ENCODE measurements at regions not wholly inside any gene's neighbourhood (a gene's known extent, or its start where the extent isn't known, plus 50 kb on each side); places are given as distances from the start of the nearest gene placed in this dataset.

DNA sequence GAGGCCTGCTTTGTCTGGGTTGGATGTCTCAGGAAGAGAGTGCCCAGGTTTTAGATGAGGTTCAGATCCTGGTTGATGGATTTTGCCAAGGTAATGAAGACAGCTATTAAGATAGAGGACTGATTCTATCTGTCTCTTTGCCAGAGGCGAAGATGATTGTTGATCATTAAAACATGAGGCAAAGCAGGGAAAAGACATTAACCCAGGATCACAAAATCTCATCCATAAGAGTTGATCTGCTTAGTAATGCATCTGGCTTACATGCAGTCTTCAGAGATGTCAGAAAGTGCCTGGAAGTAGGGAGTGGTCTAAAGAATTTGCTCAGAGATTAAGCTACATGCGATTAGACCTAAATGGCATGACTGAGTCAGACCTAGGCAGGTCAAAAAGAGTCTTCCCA, 229.6 kb upstream of the PLD5 start:
- no peak overlapping the region for H3K27ac ChIP-seq
- no peak for DNase-seq (ENCODE audit: low spot score)
- H3K27ac Mint-ChIP-seq = no peak overlapping the region
- no peak overlapping the region for H3K9ac ChIP-seq
- no peaks in the 10 kb centered on the region for H3K79me2 ChIP-seq (ENCODE audit: low read depth)
- H3K27me3 ChIP-seq = no peaks in the 10 kb centered on the region
- TF ChIP-seq EZH2 (IDR thresholded peaks at IDR 0.05) = no peak
- TF ChIP-seq, protein P1, sequence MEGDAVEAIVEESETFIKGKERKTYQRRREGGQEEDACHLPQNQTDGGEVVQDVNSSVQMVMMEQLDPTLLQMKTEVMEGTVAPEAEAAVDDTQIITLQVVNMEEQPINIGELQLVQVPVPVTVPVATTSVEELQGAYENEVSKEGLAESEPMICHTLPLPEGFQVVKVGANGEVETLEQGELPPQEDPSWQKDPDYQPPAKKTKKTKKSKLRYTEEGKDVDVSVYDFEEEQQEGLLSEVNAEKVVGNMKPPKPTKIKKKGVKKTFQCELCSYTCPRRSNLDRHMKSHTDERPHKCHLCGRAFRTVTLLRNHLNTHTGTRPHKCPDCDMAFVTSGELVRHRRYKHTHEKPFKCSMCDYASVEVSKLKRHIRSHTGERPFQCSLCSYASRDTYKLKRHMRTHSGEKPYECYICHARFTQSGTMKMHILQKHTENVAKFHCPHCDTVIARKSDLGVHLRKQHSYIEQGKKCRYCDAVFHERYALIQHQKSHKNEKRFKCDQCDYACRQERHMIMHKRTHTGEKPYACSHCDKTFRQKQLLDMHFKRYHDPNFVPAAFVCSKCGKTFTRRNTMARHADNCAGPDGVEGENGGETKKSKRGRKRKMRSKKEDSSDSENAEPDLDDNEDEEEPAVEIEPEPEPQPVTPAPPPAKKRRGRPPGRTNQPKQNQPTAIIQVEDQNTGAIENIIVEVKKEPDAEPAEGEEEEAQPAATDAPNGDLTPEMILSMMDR (IDR thresholded peaks at IDR 0.05) = no peak
- no peak for TF ChIP-seq EZH2phosphoT487 (IDR thresholded peaks at IDR 0.05)
- no peak overlapping the region for H2AFZ ChIP-seq (replicated peaks)
- no peak overlapping the region for H3K4me3 Mint-ChIP-seq
- no peaks in the 10 kb centered on the region for H3K4me1 Mint-ChIP-seq
- no peaks in the 10 kb centered on the region for H3K27me3 Mint-ChIP-seq (ENCODE audit: insufficient read depth, low read depth)
- H3K4me2 ChIP-seq = no peak overlapping the region
- peaks cover 8% of the 10 kb centered on the region for H3K9me3 Mint-ChIP-seq
- no peaks in the 10 kb centered on the region for H3K9me3 ChIP-seq (ENCODE audit: low read depth)
- no peaks in the 10 kb centered on the region for H3K4me1 ChIP-seq
- no peaks in the 10 kb centered on the region for H3K36me3 Mint-ChIP-seq
- H3K4me3 ChIP-seq = no peak overlapping the region
- no peaks in the 10 kb centered on the region for H3K36me3 ChIP-seq
- H3F3A ChIP-seq (ENCODE audit: low read depth) = no peaks in the 10 kb centered on the region
- no peaks in the 10 kb centered on the region for H4K20me1 ChIP-seq (ENCODE audit: low read depth)

DNA sequence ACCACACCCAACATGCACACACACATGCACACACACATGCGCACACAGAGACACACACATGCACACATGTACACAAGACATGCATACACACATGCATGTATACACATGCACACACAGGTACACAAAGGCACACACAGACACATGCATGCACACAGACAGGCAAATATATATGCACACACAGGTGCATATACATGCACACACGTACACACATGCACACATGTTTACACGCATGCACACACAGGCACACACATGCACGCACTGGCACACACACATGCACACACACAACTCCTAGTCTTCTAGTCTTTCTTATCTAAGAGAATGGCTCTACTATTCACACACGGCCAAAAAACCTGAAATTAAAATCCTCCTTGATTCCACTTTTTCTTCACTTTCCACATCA, 222.7 kb upstream of the PLD5 start:
- Histone ChIP-seq H3K27me3 (no peaks in the 10 kb centered on the region), H3K9me3 (ENCODE audit: low read depth) (no peaks in the 10 kb centered on the region), H3F3A (ENCODE audit: low read depth) (no peaks in the 10 kb centered on the region), H4K20me1 (ENCODE audit: low read depth) (no peaks in the 10 kb centered on the region), H3K4me3 (no peak overlapping the region), H3K4me2 (no peak overlapping the region), H3K4me1 (no peaks in the 10 kb centered on the region), H3K79me2 (ENCODE audit: low read depth) (no peaks in the 10 kb centered on the region), H3K27ac (no peak overlapping the region), H3K36me3 (no peaks in the 10 kb centered on the region), H2AFZ (replicated peaks) (no peak overlapping the region), H3K9ac (no peak overlapping the region)
- Mint-ChIP-seq H3K4me3 (no peak overlapping the region), H3K27ac (no peak overlapping the region), H3K27me3 (ENCODE audit: insufficient read depth, low read depth) (no peaks in the 10 kb centered on the region), H3K4me1 (peaks cover 7% of the 10 kb centered on the region), H3K9me3 (no peaks in the 10 kb centered on the region), H3K36me3 (no peaks in the 10 kb centered on the region)
- no peak for DNase-seq (ENCODE audit: low spot score)
- TF ChIP-seq, protein P1 (IDR thresholded peaks at IDR 0.05) = no peak
- TF ChIP-seq EZH2phosphoT487 (IDR thresholded peaks at IDR 0.05) = no peak
- no peak for TF ChIP-seq EZH2 (IDR thresholded peaks at IDR 0.05)

DNA sequence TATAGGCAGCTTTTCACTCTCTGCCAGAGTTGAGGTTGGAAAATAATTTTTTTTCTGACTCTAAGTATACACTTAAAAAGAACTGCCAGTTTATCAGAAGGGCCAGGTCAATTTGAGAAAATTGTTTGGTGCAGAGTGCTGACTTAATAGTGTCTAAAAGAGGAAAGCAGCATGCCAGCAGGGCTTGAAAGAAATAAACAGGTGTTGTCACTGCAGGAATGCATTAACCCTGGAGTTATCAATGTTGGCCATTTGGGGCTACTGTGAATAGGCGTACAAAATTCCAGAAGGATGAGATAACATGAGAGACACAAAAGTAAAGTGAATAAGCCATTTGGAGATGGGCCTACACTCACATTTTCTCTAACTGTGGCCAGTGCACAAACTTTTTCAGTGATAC, 220.6 kb upstream of the PLD5 start:
- H3K36me3 ChIP-seq = no peaks in the 10 kb centered on the region
- no peaks in the 10 kb centered on the region for H4K20me1 ChIP-seq (ENCODE audit: low read depth)
- no peak overlapping the region for H2AFZ ChIP-seq (replicated peaks)
- no peaks in the 10 kb centered on the region for H3F3A ChIP-seq (ENCODE audit: low read depth)
- no peak overlapping the region for H3K27ac Mint-ChIP-seq
- no peaks in the 10 kb centered on the region for H3K9me3 ChIP-seq (ENCODE audit: low read depth)
- TF ChIP-seq EZH2phosphoT487 (IDR thresholded peaks at IDR 0.05) = no peak
- no peak for TF ChIP-seq EZH2 (IDR thresholded peaks at IDR 0.05)
- TF ChIP-seq, protein P1 (IDR thresholded peaks at IDR 0.05) = no peak
- no peaks in the 10 kb centered on the region for H3K9me3 Mint-ChIP-seq
- H3K4me1 ChIP-seq = no peaks in the 10 kb centered on the region
- no peaks in the 10 kb centered on the region for H3K27me3 ChIP-seq
- no peaks in the 10 kb centered on the region for H3K36me3 Mint-ChIP-seq
- no peak overlapping the region for H3K9ac ChIP-seq
- no peak for DNase-seq (ENCODE audit: low spot score)
- H3K79me2 ChIP-seq (ENCODE audit: low read depth) = no peaks in the 10 kb centered on the region
- no peak overlapping the region for H3K4me3 Mint-ChIP-seq
- no peak overlapping the region for H3K4me3 ChIP-seq
- H3K4me1 Mint-ChIP-seq = peaks cover 7% of the 10 kb centered on the region
- no peak overlapping the region for H3K4me2 ChIP-seq
- no peak overlapping the region for H3K27ac ChIP-seq
- no peaks in the 10 kb centered on the region for H3K27me3 Mint-ChIP-seq (ENCODE audit: insufficient read depth, low read depth)
